ENCODE measurements at regions not wholly inside any gene's neighbourhood (a gene's known extent, or its start where the extent isn't known, plus 50 kb on each side); places are given as distances from the start of the nearest gene placed in this dataset.

- H3K4me2 ChIP-seq (ENCODE audit: insufficient read depth, insufficient read length, low read length), result no peak overlapping the region
- no CpG with 5 or more reads among the region's 2 CpGs for WGBS (ENCODE audit: extremely low coverage, insufficient read length, low lambda C conversion rate)
These were observed 86.8 kb upstream of the CTNNB1 start for GRCh38 chr3:41112466-41112865.

More at GRCh38 chr3:41112466-41112865, 86.8 kb upstream of the CTNNB1 start:
- H3T11ph ChIP-seq (ENCODE audit: low read length), result no peak overlapping the region
- H4K20me1 ChIP-seq (ENCODE audit: control insufficient read depth, insufficient read depth, insufficient read length), result no peaks in the 10 kb centered on the region
- no peaks in the 10 kb centered on the region for H3K27me3 ChIP-seq (ENCODE audit: insufficient read depth, low read length)
- no peak overlapping the region for H4K91ac ChIP-seq (ENCODE audit: insufficient read length, low read depth, low read length)
- no peak overlapping the region for H2AFZ ChIP-seq (ENCODE audit: low read length)
- H3K4me1 ChIP-seq (ENCODE audit: insufficient read depth, low read length), result no peaks in the 10 kb centered on the region
- H3K23me2 ChIP-seq (ENCODE audit: insufficient read length, low read depth, low read length, poor library complexity, severe bottlenecking), result no peaks in the 10 kb centered on the region
- no peak overlapping the region for H3K4ac ChIP-seq (ENCODE audit: low read depth, low read length)
- no peak overlapping the region for H2BK120ac ChIP-seq (ENCODE audit: low read depth, low read length, poor library complexity, severe bottlenecking)
- no peak overlapping the region for H3K9ac ChIP-seq (ENCODE audit: extremely low read depth, insufficient read length, low read length)
- H3K56ac ChIP-seq (ENCODE audit: insufficient read length, low read depth, low read length), result no peak overlapping the region
- H3K9me3 Mint-ChIP-seq, result no peaks in the 10 kb centered on the region
- H2BK12ac ChIP-seq (ENCODE audit: insufficient read length, low read depth, low read length), result no peak overlapping the region
- H3K14ac ChIP-seq (ENCODE audit: insufficient read depth, low read length), result no peak overlapping the region
- H3K23ac ChIP-seq (ENCODE audit: insufficient read length, low read depth, low read length), result no peak overlapping the region
- H3K27me3 Mint-ChIP-seq (ENCODE audit: low read depth), result peaks cover 5% of the 10 kb centered on the region
- H2AK5ac ChIP-seq (ENCODE audit: insufficient read length, low read length), result no peak overlapping the region
- H2BK5ac ChIP-seq (ENCODE audit: insufficient read length, low read length), result no peak overlapping the region
- H3K18ac ChIP-seq (ENCODE audit: insufficient read length, low read depth, low read length), result no peak overlapping the region
- no peak for DNase-seq
- no peak overlapping the region for H4K8ac ChIP-seq (replicated peaks; ENCODE audit: insufficient read length, low read depth, low read length)
- no peak overlapping the region for H4K5ac ChIP-seq (ENCODE audit: insufficient read length, low read depth, low read length)
- no peak for TF ChIP-seq CTCF (conservative IDR thresholded peaks at IDR 0.05)
- H3K9me3 ChIP-seq (ENCODE audit: control insufficient read depth, low read depth, low read length), result no peaks in the 10 kb centered on the region
- no peak overlapping the region for H2BK15ac ChIP-seq (ENCODE audit: low read depth, low read length)
- no peaks in the 10 kb centered on the region for H3K79me1 ChIP-seq (ENCODE audit: insufficient read depth, low read depth, low read length, poor library complexity, severe bottlenecking)
- no peak overlapping the region for H2BK20ac ChIP-seq (ENCODE audit: low read depth, low read length, poor library complexity, severe bottlenecking)
- H3K36me3 Mint-ChIP-seq (ENCODE audit: insufficient read depth in 1 of 3, low read depth in 3 of 3), result no peaks in the 10 kb centered on the region; a peak in 1 of 7 replicates
- H3K27ac ChIP-seq (ENCODE audit: insufficient read length, low read depth, low read length), result no peak overlapping the region
- no peak overlapping the region for H3K4me3 Mint-ChIP-seq
- peaks cover 11 to 21% of the 10 kb centered on the region in 2 experiments; a peak in 3 of 4 replicates for H3K4me1 Mint-ChIP-seq
- no peaks in the 10 kb centered on the region for H3K79me2 ChIP-seq (ENCODE audit: insufficient read depth, low read length)
- H3K27ac Mint-ChIP-seq, result no peak overlapping the region

All from H9 (cell line).